Loucy (cell line): ENCODE measurements at regions not wholly inside any gene's neighbourhood (a gene's known extent, or its start where the extent isn't known, plus 50 kb on each side); places are given as distances from the start of the nearest gene placed in this dataset.

Experiments used
- H2AFZ ChIP-seq: fragments of 200-600 bp; sonication (generic); 2 replicates; pipeline ENCODE4 v1.6.0; 2016; ENCODE audit warnings: antibody characterized with exemption, mild to moderate bottlenecking, low read length, moderate library complexity
- H3F3A ChIP-seq: fragments of 200-600 bp; 2 replicates; pipeline ENCODE4 v1.6.0; 2016; ENCODE audit warnings: antibody characterized with exemption, low read depth, mild to moderate bottlenecking
- H3K27me3 ChIP-seq: fragments of 200-600 bp; sonication (generic); 2 replicates; pipeline ENCODE4 v1.6.1; 2014; ENCODE audit warnings: low read length, mild to moderate bottlenecking; ENCODE audit not compliant: insufficient read depth, poor library complexity, severe bottlenecking
- H3K36me3 ChIP-seq: fragments of 200-600 bp; sonication (generic); 2 replicates; pipeline ENCODE4 v1.6.1; 2016; ENCODE audit warnings: low read length; ENCODE audit not compliant: insufficient read depth
- H3K4me1 ChIP-seq: fragments of 200-600 bp; sonication (generic); 2 replicates; pipeline ENCODE4 v1.5.1; 2014; ENCODE audit warnings: low read length, mild to moderate bottlenecking; ENCODE audit not compliant: insufficient read depth, poor library complexity, severe bottlenecking
- H3K4me2 ChIP-seq: fragments of 200-600 bp; sonication (generic); 2 replicates; pipeline ENCODE4 v1.6.0; 2014; ENCODE audit warnings: antibody characterized with exemption, low read length, low read depth, mild to moderate bottlenecking; ENCODE audit not compliant: poor library complexity, severe bottlenecking
- H3K4me3 ChIP-seq: fragments of 200-600 bp; sonication (generic); 2 replicates; pipeline ENCODE4 v1.5.1; 2014; ENCODE audit warnings: low read length, mild to moderate bottlenecking, mixed read lengths; ENCODE audit not compliant: poor library complexity, severe bottlenecking
- H3K79me2 ChIP-seq: fragments of 200-600 bp; sonication (generic); 2 replicates; pipeline ENCODE4 v1.6.1; 2014; ENCODE audit warnings: low read length; ENCODE audit not compliant: insufficient read depth
- H3K9ac ChIP-seq: fragments of 200-600 bp; sonication (generic); 2 replicates; pipeline ENCODE4 v1.6.0; 2014; ENCODE audit warnings: mild to moderate bottlenecking, low read depth, low read length, moderate library complexity; ENCODE audit not compliant: poor library complexity, severe bottlenecking
- H3K9me2 ChIP-seq: fragments of 200-600 bp; sonication (generic); replicated peaks from 2 replicates; pipeline ENCODE4 v1.6.1; 2016; ENCODE audit warnings: low read depth, low read length, mixed read lengths
- H3K9me3 ChIP-seq: fragments of 200-600 bp; sonication (generic); 2 replicates; pipeline ENCODE4 v1.6.1; 2014; ENCODE audit warnings: mild to moderate bottlenecking, antibody characterized with exemption, low read length, low read depth; ENCODE audit not compliant: insufficient read depth
- H4K20me1 ChIP-seq: fragments of 200-600 bp; sonication (generic); 2 replicates; pipeline ENCODE4 v1.6.0; 2014; ENCODE audit warnings: antibody characterized with exemption, low read length, mild to moderate bottlenecking; ENCODE audit not compliant: insufficient read depth, poor library complexity, severe bottlenecking
- EZH2phosphoT487 ChIP-seq: fragments of 200-600 bp; IDR thresholded peaks from 2 replicates; pipeline ENCODE4 v1.6.1; 2018; ENCODE audit warnings: antibody characterized with exemption, mild to moderate bottlenecking, moderate library complexity, borderline replicate concordance
- TF ChIP-seq, protein P1 (sequence below): fragments of 200-600 bp; sonication (generic); conservative IDR thresholded peaks from 2 replicates; pipeline ENCODE4 v1.5.1; 2014; ENCODE audit warnings: mild to moderate bottlenecking, antibody characterized with exemption, low read length

DNA sequence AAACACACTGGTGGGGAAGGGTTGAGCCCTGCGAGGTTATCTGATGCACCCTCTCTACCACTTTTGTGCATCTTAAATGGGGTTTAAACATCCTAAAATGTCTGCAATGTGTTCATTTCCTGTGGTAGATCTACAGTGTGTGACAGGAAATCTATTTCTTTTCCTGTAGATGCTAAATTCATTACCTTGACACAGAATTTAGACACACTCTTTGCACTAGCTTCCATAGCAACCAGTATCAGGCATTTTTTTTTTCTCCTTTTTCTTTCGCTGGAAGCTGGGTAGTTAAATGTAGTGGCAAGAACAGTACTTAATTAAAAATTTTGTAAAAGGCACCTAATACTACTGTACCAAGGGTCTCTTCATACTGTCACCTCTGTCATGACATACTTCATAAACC is 141.1 kb downstream of the RFPL4B start:
- H2AFZ ChIP-seq: peak overlapping the region; percentile 72; the same call in 1 of the 2 replicates
- no peaks in the 10 kb centered on the region for H3K9me2 ChIP-seq

DNA sequence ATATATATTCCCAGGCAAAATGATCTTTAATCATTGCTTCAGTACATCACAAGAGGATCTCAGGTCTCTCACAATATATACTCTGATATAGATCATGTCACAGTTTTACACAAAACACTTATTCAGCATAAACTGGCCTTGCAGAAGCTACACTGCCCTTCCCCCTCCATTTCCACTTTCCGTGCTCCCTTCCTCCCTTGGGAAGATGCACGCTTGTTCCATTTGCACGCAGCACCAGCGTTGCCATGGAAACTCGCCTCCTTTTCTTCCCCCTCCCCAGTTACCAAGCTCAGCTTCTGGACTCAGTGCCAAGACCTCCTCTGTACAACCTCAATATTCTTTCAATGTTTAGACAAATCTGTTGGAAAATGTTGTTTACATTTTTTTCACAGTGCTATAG is 154.6 kb downstream of the RFPL4B start:
- no peaks in the 10 kb centered on the region for H3K9me2 ChIP-seq
- H3K79me2 ChIP-seq: no peaks in the 10 kb centered on the region
- no peaks in the 10 kb centered on the region for H3F3A ChIP-seq
- H3K4me2 ChIP-seq: no peak overlapping the region
- no peaks in the 10 kb centered on the region for H3K36me3 ChIP-seq
- H3K4me3 ChIP-seq: no peak overlapping the region
- no peak overlapping the region for H2AFZ ChIP-seq
- H3K27me3 ChIP-seq: no peaks in the 10 kb centered on the region
- H4K20me1 ChIP-seq: no peaks in the 10 kb centered on the region
- no peak overlapping the region for H3K9ac ChIP-seq
- TF ChIP-seq, protein P1, sequence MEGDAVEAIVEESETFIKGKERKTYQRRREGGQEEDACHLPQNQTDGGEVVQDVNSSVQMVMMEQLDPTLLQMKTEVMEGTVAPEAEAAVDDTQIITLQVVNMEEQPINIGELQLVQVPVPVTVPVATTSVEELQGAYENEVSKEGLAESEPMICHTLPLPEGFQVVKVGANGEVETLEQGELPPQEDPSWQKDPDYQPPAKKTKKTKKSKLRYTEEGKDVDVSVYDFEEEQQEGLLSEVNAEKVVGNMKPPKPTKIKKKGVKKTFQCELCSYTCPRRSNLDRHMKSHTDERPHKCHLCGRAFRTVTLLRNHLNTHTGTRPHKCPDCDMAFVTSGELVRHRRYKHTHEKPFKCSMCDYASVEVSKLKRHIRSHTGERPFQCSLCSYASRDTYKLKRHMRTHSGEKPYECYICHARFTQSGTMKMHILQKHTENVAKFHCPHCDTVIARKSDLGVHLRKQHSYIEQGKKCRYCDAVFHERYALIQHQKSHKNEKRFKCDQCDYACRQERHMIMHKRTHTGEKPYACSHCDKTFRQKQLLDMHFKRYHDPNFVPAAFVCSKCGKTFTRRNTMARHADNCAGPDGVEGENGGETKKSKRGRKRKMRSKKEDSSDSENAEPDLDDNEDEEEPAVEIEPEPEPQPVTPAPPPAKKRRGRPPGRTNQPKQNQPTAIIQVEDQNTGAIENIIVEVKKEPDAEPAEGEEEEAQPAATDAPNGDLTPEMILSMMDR: no peak
- TF ChIP-seq EZH2phosphoT487: no peak
- no peaks in the 10 kb centered on the region for H3K9me3 ChIP-seq
- no peaks in the 10 kb centered on the region for H3K4me1 ChIP-seq

More for the DNA sequence above, 141.1 kb downstream of the RFPL4B start:
- peaks cover 11% of the 10 kb centered on the region for H3K4me1 ChIP-seq
- peak overlapping the region; percentile 55 for H3K4me2 ChIP-seq
- no peak for TF ChIP-seq EZH2phosphoT487
- TF ChIP-seq, protein P1: no peak
- no peaks in the 10 kb centered on the region for H3F3A ChIP-seq
- no peaks in the 10 kb centered on the region for H3K79me2 ChIP-seq
- no peaks in the 10 kb centered on the region for H4K20me1 ChIP-seq
- H3K27me3 ChIP-seq: no peaks in the 10 kb centered on the region
- H3K9ac ChIP-seq: no peak overlapping the region
- H3K9me3 ChIP-seq: no peaks in the 10 kb centered on the region
- H3K4me3 ChIP-seq: peak overlapping the region; percentile 24
- H3K36me3 ChIP-seq: no peaks in the 10 kb centered on the region

DNA sequence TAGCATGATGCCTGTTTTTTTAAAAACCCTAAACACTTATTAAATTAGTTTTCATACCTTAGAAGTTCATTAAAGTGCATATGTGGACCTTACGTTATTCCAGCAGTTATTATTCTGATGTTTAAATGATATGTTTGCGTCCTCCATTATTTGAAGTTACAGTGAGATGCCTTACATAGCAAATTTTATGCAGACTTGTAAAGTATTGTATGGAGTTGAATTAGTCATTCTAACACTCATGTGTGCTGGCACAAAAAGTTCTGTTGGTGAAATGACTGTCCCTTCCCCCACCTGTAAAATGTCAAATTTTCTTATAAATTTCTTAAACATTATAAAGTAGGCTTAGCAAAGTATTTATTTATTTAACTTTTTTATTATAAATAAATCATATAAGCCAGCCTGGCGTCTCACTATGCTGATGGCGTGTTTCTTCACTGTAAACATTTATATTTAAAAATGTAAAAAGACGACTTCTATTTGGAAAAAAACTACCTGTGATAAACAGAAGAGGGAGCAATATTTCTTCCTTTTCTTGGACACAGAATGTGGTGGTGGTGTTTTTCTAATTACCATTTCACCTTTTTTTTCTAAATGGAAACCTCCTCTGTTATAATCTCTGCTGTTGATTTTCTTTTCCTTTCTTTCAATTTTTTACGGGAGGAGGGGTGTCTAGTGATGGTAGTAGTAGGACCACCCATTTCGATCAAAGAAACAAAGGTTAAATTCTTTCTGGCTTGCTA is 155.4 kb downstream of the RFPL4B start:
- TF ChIP-seq, protein P1: peak; percentile 40
- TF ChIP-seq EZH2phosphoT487: no peak
- Histone ChIP-seq H3K4me3 (no peak overlapping the region), H4K20me1 (no peaks in the 10 kb centered on the region), H3F3A (no peaks in the 10 kb centered on the region), H3K9me2 (no peaks in the 10 kb centered on the region), H2AFZ (no peak overlapping the region), H3K27me3 (no peaks in the 10 kb centered on the region), H3K9ac (no peak overlapping the region), H3K79me2 (no peaks in the 10 kb centered on the region), H3K36me3 (no peaks in the 10 kb centered on the region), H3K4me2 (no peak overlapping the region), H3K4me1 (no peaks in the 10 kb centered on the region), H3K9me3 (no peaks in the 10 kb centered on the region)
